ENCODE measurements at regions not wholly inside any gene's neighbourhood (a gene's known extent, or its start where the extent isn't known, plus 50 kb on each side); places are given as distances from the start of the nearest gene placed in this dataset.

- TF ChIP-seq CTCF (IDR thresholded peaks at IDR 0.05): no peak
- TF ChIP-seq EP300 (IDR thresholded peaks at IDR 0.05): no peak
- no peak for TF ChIP-seq POLR2A (IDR thresholded peaks at IDR 0.05)
- no peak for TF ChIP-seq POLR2AphosphoS5 (IDR thresholded peaks at IDR 0.05)
Observed at GRCh38 chr3:157938154-157938779, 168.0 kb downstream of the SHOX2 start.

Measured in sigmoid colon (tissue), 4 donors.